HG03025 (cell line): ENCODE measurements at regions not wholly inside any gene's neighbourhood (a gene's known extent, or its start where the extent isn't known, plus 50 kb on each side); places are given as distances from the start of the nearest gene placed in this dataset.
"Not testable (repeated sequence)": the region's sequence is repeated elsewhere in the genome, so short reads cannot be mapped to it uniquely, and the experiment has no call there.

Source experiments
- ATAC-seq: cut with Tn5 transposase; IDR thresholded peaks from one replicate; pipeline ENCODE4 v1.9.1; 2021; ENCODE audit warnings: mild to moderate bottlenecking, moderate library complexity; ENCODE audit not compliant: unreplicated experiment, low FRiP score

- no peak for ATAC-seq
These were observed 128.3 kb upstream of the ALCAM start for GRCh38 chr3:105238367-105238766.

GRCh38 chr3:105243076-105243475, 123.6 kb upstream of the ALCAM start:
- no peak for ATAC-seq

GRCh38 chr3:105246536-105246935, 120.2 kb upstream of the ALCAM start:
- no peak for ATAC-seq

- ATAC-seq = no peak
These were observed 113.5 kb upstream of the ALCAM start for GRCh38 chr3:105253225-105253624.

GRCh38 chr3:105254154-105254553, 112.6 kb upstream of the ALCAM start:
- ATAC-seq = no peak

GRCh38 chr3:105255350-105255749, 111.4 kb upstream of the ALCAM start:
- no peak for ATAC-seq

GRCh38 chr3:105259496-105259895, 107.2 kb upstream of the ALCAM start:
- ATAC-seq = no peak

GRCh38 chr3:105260385-105260784, 106.3 kb upstream of the ALCAM start:
- ATAC-seq = no peak

- ATAC-seq = no peak
These were observed 92.2 kb upstream of the ALCAM start for GRCh38 chr3:105274536-105274935.

- ATAC-seq = no peak
These were observed 91.8 kb upstream of the ALCAM start for GRCh38 chr3:105274958-105275357.

GRCh38 chr3:105277656-105278055, 89.1 kb upstream of the ALCAM start:
- no peak for ATAC-seq

GRCh38 chr3:105278688-105279087, 88.0 kb upstream of the ALCAM start:
- ATAC-seq = no peak

GRCh38 chr3:105281989-105282388, 84.7 kb upstream of the ALCAM start:
- no peak for ATAC-seq

- no peak for ATAC-seq
These were observed 81.8 kb upstream of the ALCAM start for GRCh38 chr3:105284876-105285275.

- no peak for ATAC-seq
These were observed 81.0 kb upstream of the ALCAM start for GRCh38 chr3:105285653-105286241.

GRCh38 chr3:105293441-105293840, 73.3 kb upstream of the ALCAM start:
- no peak for ATAC-seq

GRCh38 chr3:105296182-105296822, 70.4 kb upstream of the ALCAM start:
- ATAC-seq = not testable (repeated sequence)

- ATAC-seq = no peak
These were observed 62.2 kb upstream of the ALCAM start for GRCh38 chr3:105304487-105304886.

- no peak for ATAC-seq
These were observed 51.6 kb upstream of the ALCAM start for GRCh38 chr3:105315144-105315543.

- no peak for ATAC-seq
These were observed 50.9 kb upstream of the ALCAM start for GRCh38 chr3:105315815-105316214.

GRCh38 chr3:105316331-105316730, 50.4 kb upstream of the ALCAM start:
- no peak for ATAC-seq
